Activated CD4-positive, alpha-beta T cell treated with anti-CD3 and anti-CD28 coated beads, Interleukin-2, amount 50 U/mL, for 4 hours (primary cell): ENCODE measurements at regions not wholly inside any gene's neighbourhood (a gene's known extent, or its start where the extent isn't known, plus 50 kb on each side); places are given as distances from the start of the nearest gene placed in this dataset.
"Not testable (repeated sequence)": the region's sequence is repeated elsewhere in the genome, so short reads cannot be mapped to it uniquely, and the experiment has no call there.

Source experiments
- DNase-seq, 2 experiments: peaks; one replicate each; pipeline ENCODE4 v3.0.0-alpha.2; 2020

DNA sequence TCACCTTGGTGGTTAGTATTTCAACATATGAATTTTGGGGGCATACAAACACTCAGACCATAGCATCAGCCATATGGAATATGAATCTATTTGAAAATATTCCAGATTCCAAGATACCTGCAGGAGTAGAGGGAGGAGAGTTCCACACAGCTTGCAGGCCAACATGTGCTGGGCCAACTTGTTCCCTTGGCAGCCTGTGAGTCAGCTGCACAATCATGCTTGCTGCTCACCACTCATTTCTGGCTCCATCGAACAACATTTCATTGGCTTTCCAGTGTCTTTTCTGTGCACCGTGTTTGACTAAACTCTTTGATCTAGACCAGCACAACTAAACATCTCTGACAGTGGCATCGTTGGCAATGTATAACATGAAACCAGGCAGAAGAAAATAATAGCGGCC is 282.5 kb upstream of the RASGEF1B start:
- no peak for DNase-seq

- DNase-seq, result no peak
These were observed 280.0 kb upstream of the RASGEF1B start for GRCh38 chr4:81751531-81752289.

DNA sequence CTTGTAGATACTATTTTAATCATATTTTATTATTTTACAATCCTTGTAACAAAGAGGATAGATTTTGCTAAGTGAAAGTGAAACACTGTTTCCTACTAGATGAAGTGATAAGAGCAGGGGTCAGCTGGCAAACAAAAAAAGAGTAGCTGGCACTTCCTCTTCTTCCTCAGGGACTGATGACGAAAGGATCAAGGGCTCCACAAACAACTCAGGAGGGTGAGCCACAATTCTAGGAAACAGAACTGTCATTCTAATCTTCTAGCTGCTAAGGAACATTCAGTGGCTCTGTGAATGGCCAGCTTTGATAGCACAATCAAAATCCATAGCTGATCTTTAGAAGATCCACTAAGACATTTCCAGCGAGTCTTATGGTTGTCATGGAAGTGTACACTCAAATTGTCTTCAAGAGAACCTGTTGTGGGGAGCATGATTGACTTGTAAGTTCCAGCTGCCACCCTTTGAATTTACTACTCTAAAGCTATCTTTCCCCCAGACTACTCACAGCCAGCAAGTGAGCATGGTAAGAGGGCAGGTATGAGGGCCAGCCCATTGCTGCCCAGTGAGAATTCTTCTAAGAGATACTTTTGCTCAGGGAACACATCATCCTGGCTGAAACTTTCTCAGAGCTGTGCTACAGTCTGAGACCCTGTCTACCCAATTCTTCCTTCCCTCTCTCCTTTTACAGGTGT is 275.7 kb upstream of the RASGEF1B start:
- DNase-seq, result no peak

DNA sequence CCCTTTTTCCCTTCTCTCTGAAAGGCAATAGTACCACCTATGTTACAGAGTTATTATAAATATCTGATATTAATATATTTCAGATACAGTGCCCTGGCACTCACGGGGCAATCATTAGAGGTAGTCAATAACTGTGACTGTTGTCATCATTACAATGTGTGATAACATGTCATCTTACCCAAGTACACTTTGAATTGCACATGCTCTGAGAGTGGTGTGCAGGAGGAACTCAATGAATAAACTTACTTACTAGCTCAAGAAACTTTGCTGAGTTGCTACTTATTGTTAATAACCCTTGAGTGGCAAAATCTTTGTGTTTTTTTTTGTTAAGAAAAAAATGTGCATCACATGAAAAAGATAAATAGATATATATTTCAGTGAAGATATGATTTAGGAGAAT is 275.1 kb upstream of the RASGEF1B start:
- DNase-seq, result no peak

DNA sequence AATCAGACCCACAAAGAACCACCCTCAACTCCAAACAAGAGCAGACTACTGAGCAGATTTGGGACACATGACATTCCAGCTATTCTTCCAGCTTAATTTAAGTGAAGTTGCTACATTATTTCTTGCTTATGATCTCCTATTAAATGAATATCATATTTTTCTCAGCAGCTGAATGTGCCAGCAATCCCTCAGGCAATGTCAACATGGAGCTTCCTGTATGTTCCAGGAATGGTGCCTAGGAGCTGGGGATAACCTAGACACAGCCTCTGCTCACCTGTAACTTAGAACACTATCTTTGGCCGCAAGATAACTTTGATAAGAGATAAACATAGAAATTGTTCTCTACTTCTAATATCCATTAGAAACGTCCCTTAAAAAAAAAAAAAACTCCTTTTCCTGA is 274.4 kb upstream of the RASGEF1B start:
- no peak for DNase-seq

DNA sequence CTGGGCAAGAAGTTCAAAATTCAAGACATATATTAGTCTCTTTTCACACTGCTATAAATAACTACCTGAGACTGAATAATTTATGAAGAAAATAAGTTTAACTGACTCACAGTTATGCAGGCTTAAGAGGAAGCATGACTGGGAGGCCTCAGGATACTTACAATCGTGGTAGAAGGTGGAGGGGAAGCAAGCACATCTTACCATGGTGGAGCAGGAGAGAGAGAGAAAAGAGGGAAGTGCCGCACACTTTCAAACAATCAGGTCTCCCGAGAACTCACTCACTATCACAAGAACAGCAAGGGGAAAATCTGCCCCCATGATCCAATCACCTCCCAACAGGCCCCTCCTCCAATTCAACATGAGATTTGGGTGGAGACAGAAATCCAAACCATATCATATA is 273.3 kb upstream of the RASGEF1B start:
- no peak for DNase-seq

GRCh38 chr4:81743731-81744435 is 272.2 kb upstream of the RASGEF1B start:
- DNase-seq, result no peak

- DNase-seq, result no peak
These were observed 268.8 kb upstream of the RASGEF1B start for GRCh38 chr4:81740487-81740886.

DNA sequence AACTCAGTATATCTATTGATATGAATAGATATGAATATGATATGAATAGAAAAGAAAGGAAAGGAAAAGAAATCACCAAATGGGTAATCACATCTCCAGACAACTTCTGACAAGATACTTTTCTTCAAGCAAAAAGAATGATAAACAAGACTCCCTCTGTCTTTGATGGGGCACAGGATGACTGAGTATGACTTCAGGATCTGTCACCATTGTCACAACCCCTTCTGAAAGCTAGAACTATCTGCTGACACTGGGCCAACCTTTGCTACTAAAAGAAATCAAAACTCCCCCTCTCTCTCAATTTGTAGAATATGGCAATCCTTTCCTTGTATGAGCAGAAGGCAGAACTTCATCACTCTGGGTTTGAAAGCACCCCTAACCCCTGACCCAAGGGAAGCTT is 267.2 kb upstream of the RASGEF1B start:
- DNase-seq, result no peak

GRCh38 chr4:81737865-81738559 is 266.3 kb upstream of the RASGEF1B start:
- no peak for DNase-seq

DNA sequence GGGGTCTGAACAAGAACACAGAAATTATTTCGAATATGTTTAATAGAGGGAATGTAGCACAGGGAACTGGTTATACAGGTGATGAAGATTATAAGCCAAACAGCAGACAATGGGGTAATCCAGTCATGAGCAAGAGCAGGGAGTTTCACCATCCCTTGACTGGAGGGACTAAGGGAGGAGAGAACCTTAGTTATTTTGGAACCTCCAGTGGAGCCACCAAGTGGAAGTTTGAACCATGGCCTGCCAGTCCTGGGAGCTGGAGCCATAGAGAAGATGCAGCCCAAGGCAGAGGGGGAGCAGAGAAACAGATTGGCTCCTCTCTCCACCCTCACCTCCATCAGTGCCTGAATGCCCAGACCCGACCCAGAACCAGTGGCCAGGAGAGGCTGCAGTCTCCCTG is 264.6 kb upstream of the RASGEF1B start:
- no peak for DNase-seq

DNA sequence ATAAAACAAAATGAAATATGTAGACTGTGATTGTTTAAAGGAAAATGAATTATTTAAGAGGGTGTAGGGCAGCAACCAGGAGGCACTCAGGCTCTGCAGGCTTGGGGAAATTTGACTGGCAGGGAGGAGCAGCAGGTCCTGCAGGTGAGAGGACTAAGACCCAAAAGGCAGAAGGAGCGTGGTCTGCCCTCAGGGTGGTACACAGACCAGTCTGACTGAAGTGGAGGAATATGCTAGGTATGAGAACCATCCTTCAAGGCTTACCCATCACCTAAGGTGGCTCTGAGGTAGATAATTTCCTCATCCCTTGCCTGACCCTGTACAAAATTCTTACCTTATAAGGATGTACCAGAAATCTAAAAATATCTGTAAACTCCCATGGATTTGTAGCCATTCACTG is 261.3 kb upstream of the RASGEF1B start:
- DNase-seq, result no peak

GRCh38 chr4:81724925-81725329 is 253.2 kb upstream of the RASGEF1B start:
- DNase-seq, result peak; percentile 38 to 44

- DNase-seq, result peak; percentile 5 to 9
These were observed 252.3 kb upstream of the RASGEF1B start for GRCh38 chr4:81723927-81724587.

- DNase-seq, result no peak
These were observed 251.5 kb upstream of the RASGEF1B start for GRCh38 chr4:81723019-81723884.

- no peak for DNase-seq
These were observed 250.7 kb upstream of the RASGEF1B start for GRCh38 chr4:81722290-81722851.

DNA sequence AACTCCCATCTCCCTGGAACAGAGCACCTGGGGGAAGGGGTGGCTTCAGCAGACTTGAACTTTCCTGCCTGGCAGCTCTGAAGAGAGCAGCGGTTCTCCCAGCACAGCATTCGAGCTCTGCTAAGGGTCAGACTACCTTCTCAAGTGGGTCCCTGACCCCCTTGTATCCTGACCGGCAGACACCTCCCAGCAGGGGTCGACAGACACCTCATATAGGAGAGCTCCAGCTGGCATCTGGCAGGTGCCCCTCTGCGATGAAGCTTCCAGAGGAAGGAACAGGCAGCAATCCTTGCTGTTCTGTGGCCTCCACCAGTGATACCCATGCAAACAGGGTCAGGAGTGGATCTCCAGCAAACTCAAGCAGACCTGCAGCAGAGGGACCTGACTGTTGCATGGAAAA is 244.1 kb upstream of the RASGEF1B start:
- no peak for DNase-seq

GRCh38 chr4:81715357-81715756 is 243.7 kb upstream of the RASGEF1B start:
- not testable (repeated sequence) for DNase-seq

- no peak for DNase-seq
These were observed 242.6 kb upstream of the RASGEF1B start for GRCh38 chr4:81714291-81714690.

- no peak for DNase-seq
These were observed 241.0 kb upstream of the RASGEF1B start for GRCh38 chr4:81712714-81713113.

GRCh38 chr4:81704461-81704860 is 232.8 kb upstream of the RASGEF1B start:
- no peak for DNase-seq
